Liver (tissue), 3 donors: ENCODE measurements at regions not wholly inside any gene's neighbourhood (a gene's known extent, or its start where the extent isn't known, plus 50 kb on each side); places are given as distances from the start of the nearest gene placed in this dataset.

Experiments
- CTCF ChIP-seq: fragments of 150-350 bp; IDR thresholded peaks from 2 replicates; pipeline ENCODE4 v1.5.1; 2017; ENCODE audit warnings: improper control_type of control experiment, low read depth, low read length; ENCODE audit not compliant: missing input control
- EGR1 ChIP-seq, 2 donors: IDR thresholded peaks; 2 replicates each; pipeline ENCODE4 v1.6.1; 2016 to 2018; ENCODE audit warnings: antibody characterized with exemption in 2 of 2, low read depth in 2 of 2
- JUND ChIP-seq, 2 donors: IDR thresholded peaks; 2 replicates each; pipeline ENCODE4 v1.6.1; 2016; ENCODE audit warnings: antibody characterized with exemption in 2 of 2
- RAD21 ChIP-seq, 2 donors: IDR thresholded peaks; 2 replicates each; pipeline ENCODE4 v1.6.1; 2016; ENCODE audit warnings: antibody characterized with exemption in 2 of 2, mild to moderate bottlenecking in 2 of 2
- RXRA ChIP-seq, 2 donors: IDR thresholded peaks; 2 replicates each; pipeline ENCODE4 v1.6.1; 2017 to 2018; ENCODE audit warnings: antibody characterized with exemption in 2 of 2, mild to moderate bottlenecking in 1 of 2
- YY1 ChIP-seq: IDR thresholded peaks from 2 replicates; pipeline ENCODE4 v1.6.1; 2016; ENCODE audit warnings: antibody characterized with exemption, mild to moderate bottlenecking
- donor health status: healthy.
- donor health status: healthy.

GRCh38 chr2:147433822-147434221 lies 411.0 kb upstream of the ACVR2A start:
- peak; percentile 84 to 90 for TF ChIP-seq JUND (IDR thresholded peaks at IDR 0.05)
- TF ChIP-seq CTCF, result no peak
- peak in 1 of 2 donors; percentile 37 for TF ChIP-seq EGR1 (IDR thresholded peaks at IDR 0.05; ENCODE audit: low read depth in 2 of 2)
- peak; percentile 86 for TF ChIP-seq YY1
- peak; percentile 99 for TF ChIP-seq RXRA (IDR thresholded peaks at IDR 0.05)
- peak; percentile 66 to 70 for TF ChIP-seq RAD21 (IDR thresholded peaks at IDR 0.05)
